ENCODE measurements at regions not wholly inside any gene's neighbourhood (a gene's known extent, or its start where the extent isn't known, plus 50 kb on each side); places are given as distances from the start of the nearest gene placed in this dataset.

- H3K9me3 Mint-ChIP-seq (ENCODE audit: unreplicated experiment) = peaks cover 7% of the 10 kb centered on the region
- DNase-seq (ENCODE audit: unreplicated experiment) = no peak
- H3K36me3 Mint-ChIP-seq (ENCODE audit: insufficient read depth, unreplicated experiment) = peaks cover 4% of the 10 kb centered on the region
- no peak overlapping the region for H3K27ac Mint-ChIP-seq (ENCODE audit: low read depth, unreplicated experiment)
- CTCF ChIA-PET = no interaction called here
- peaks cover 6% of the 10 kb centered on the region for H3K4me1 Mint-ChIP-seq (ENCODE audit: insufficient read depth, unreplicated experiment)
- H3K27me3 Mint-ChIP-seq (ENCODE audit: insufficient read depth, unreplicated experiment) = no peaks in the 10 kb centered on the region
- no peak for TF ChIP-seq CTCF (IDR thresholded peaks at IDR 0.05; ENCODE audit: unreplicated experiment)
- H3K4me3 Mint-ChIP-seq (ENCODE audit: unreplicated experiment) = no peak overlapping the region
- intact Hi-C loops (cut with micrococcal nuclease) = no loop called here
- POLR2A ChIA-PET = interaction anchor here (0.6 kb wide), 1 partner anchor 366 kb away, joined by 3 read pairs; no protein-coding TSS in a partner anchor
- no TSS peak for BruUV-seq (replicated peaks)
Measured at GRCh38 chr1:55969322-55969721, 610.0 kb downstream of the PLPP3 start.

- Mint-ChIP-seq H3K27me3 (ENCODE audit: insufficient read depth, unreplicated experiment) (no peaks in the 10 kb centered on the region), H3K4me3 (ENCODE audit: unreplicated experiment) (no peak overlapping the region), H3K9me3 (ENCODE audit: unreplicated experiment) (peaks cover 7% of the 10 kb centered on the region), H3K36me3 (ENCODE audit: insufficient read depth, unreplicated experiment) (no peaks in the 10 kb centered on the region), H3K27ac (ENCODE audit: low read depth, unreplicated experiment) (no peak overlapping the region), H3K4me1 (ENCODE audit: insufficient read depth, unreplicated experiment) (peaks cover 6% of the 10 kb centered on the region)
- DNase-seq (ENCODE audit: unreplicated experiment) = no peak
- ChIA-PET CTCF (no interaction called here), POLR2A (no interaction called here)
- BruUV-seq (replicated peaks) = no TSS peak
- TF ChIP-seq CTCF (IDR thresholded peaks at IDR 0.05; ENCODE audit: unreplicated experiment) = no peak
- intact Hi-C loops (cut with micrococcal nuclease) = no loop called here
Measured at GRCh38 chr1:55968661-55969060, 610.7 kb downstream of the PLPP3 start.

- peaks cover 10% of the 10 kb centered on the region for H3K27me3 Mint-ChIP-seq (ENCODE audit: insufficient read depth, unreplicated experiment)
Measured at GRCh38 chr1:55965981-55966461, 613.3 kb downstream of the PLPP3 start.

GRCh38 chr1:55962472-55962871, 616.9 kb downstream of the PLPP3 start:
- Mint-ChIP-seq H3K36me3 (ENCODE audit: insufficient read depth, unreplicated experiment) (no peaks in the 10 kb centered on the region), H3K27ac (ENCODE audit: low read depth, unreplicated experiment) (no peak overlapping the region), H3K27me3 (ENCODE audit: insufficient read depth, unreplicated experiment) (peaks cover 10% of the 10 kb centered on the region), H3K9me3 (ENCODE audit: unreplicated experiment) (no peaks in the 10 kb centered on the region), H3K4me1 (ENCODE audit: insufficient read depth, unreplicated experiment) (peaks cover 6% of the 10 kb centered on the region), H3K4me3 (ENCODE audit: unreplicated experiment) (no peak overlapping the region)
- TF ChIP-seq CTCF (IDR thresholded peaks at IDR 0.05; ENCODE audit: unreplicated experiment) = no peak
- ChIA-PET CTCF (no interaction called here), POLR2A (no interaction called here)
- no peak for DNase-seq (ENCODE audit: unreplicated experiment)
- BruUV-seq (replicated peaks) = no TSS peak
- intact Hi-C loops (cut with micrococcal nuclease) = no loop called here

More at GRCh38 chr1:55965981-55966461, 613.3 kb downstream of the PLPP3 start:
- POLR2A ChIA-PET = no interaction called here
- BruUV-seq (replicated peaks) = no TSS peak
- peaks cover 6% of the 10 kb centered on the region for H3K4me1 Mint-ChIP-seq (ENCODE audit: insufficient read depth, unreplicated experiment)
- H3K27ac Mint-ChIP-seq (ENCODE audit: low read depth, unreplicated experiment) = no peak overlapping the region
- TF ChIP-seq CTCF (IDR thresholded peaks at IDR 0.05; ENCODE audit: unreplicated experiment) = no peak
- no peak overlapping the region for H3K4me3 Mint-ChIP-seq (ENCODE audit: unreplicated experiment)
- no peaks in the 10 kb centered on the region for H3K36me3 Mint-ChIP-seq (ENCODE audit: insufficient read depth, unreplicated experiment)
- DNase-seq (ENCODE audit: unreplicated experiment) = peak; percentile 28
- CTCF ChIA-PET = no interaction called here
- no peaks in the 10 kb centered on the region for H3K9me3 Mint-ChIP-seq (ENCODE audit: unreplicated experiment)
- intact Hi-C loops (cut with micrococcal nuclease) = no loop called here

Measured in MCF 10A (cell line).